ENCODE measurements at regions not wholly inside any gene's neighbourhood (a gene's known extent, or its start where the extent isn't known, plus 50 kb on each side); places are given as distances from the start of the nearest gene placed in this dataset.

DNA sequence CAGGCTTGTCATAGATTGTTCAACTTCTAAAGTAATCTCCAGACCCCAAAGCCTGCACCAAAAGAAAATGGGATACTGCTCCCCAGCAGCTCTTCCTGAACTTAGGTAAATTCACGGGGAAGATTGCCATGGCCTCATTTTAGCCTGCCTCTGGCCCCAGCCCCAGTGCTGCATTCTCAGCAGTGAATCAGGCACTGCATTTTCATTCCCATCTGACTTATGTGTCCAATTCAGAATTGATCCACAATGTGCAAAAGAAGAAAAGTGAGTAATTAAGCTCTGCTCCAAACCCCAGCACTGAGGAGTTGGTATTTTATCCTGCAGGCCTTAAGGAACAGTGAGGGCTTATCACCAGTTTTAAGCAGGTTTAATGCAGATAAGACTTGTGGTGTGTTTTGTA lies 176.4 kb downstream of the KCTD12 start:
- CTCF ChIA-PET = no interaction called here
- no peak overlapping the region for H3K4me3 ChIP-seq (ENCODE audit: low read depth, low read length)
- POLR2A ChIA-PET = no interaction called here
- no peak for TF ChIP-seq CTCF (IDR thresholded peaks at IDR 0.05; ENCODE audit: insufficient read depth, low read length, missing control alignments)
- DNase-seq (ENCODE audit: low read depth, low spot score) = no peak

DNA sequence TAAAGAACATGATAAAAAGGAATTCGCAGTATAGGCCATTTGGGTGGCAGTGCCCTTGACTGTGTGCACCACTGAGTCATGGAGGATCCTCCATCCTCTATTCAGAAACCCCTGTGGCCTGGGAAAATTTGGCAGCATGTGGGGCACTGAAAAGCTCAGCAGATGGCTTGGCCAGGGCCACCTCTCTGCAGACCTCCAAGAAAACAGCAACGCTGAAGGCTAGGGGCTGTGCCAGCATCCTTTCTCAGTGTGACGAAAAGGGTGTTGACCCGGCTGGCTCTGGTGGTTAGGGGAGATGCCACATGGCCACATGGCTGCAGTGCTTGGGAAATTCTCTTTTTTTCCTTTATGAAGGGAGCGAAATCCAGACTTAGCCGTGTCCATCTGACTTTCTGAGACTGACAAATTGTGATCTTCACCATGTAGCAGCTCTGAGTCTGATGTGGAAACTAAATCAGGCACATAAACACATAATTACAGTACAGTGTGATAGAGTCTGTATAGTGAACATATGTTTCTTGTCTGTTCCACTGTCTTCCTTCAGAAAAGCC lies 178.0 kb downstream of the KCTD12 start:
- ChIA-PET CTCF (no interaction called here), POLR2A (no interaction called here)
- no peak for TF ChIP-seq CTCF (IDR thresholded peaks at IDR 0.05; ENCODE audit: insufficient read depth, low read length, missing control alignments)
- DNase-seq (ENCODE audit: low read depth, low spot score) = no peak
- no peak overlapping the region for H3K4me3 ChIP-seq (ENCODE audit: low read depth, low read length)

DNA sequence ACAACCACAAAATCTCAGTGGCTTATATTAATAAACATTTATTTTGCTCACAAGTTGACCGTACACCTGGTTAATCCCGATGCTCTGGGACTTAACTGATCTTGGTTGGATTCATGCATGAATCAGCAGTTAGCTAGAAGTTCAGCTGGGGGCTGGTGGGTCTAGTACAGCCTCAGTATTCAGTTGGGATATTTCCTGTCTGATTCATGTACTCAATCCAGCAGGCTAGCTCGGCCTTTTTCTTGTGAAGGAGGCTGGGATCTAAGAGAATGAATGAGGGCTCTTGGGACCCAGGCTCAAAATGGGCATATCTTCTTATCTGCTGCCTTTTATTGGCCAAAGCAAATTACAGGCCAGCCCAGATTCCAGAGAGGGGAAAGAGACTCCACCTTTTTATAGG lies 178.8 kb downstream of the KCTD12 start:
- CTCF ChIA-PET = no interaction called here
- no peak for TF ChIP-seq CTCF (IDR thresholded peaks at IDR 0.05; ENCODE audit: insufficient read depth, low read length, missing control alignments)
- POLR2A ChIA-PET = no interaction called here
- H3K4me3 ChIP-seq (ENCODE audit: low read depth, low read length) = no peak overlapping the region
- no peak for DNase-seq (ENCODE audit: low read depth, low spot score)

- DNase-seq (ENCODE audit: low read depth, low spot score) = no peak
- ChIA-PET CTCF (no interaction called here), POLR2A (no interaction called here)
- no peak overlapping the region for H3K4me3 ChIP-seq (ENCODE audit: low read depth, low read length)
- TF ChIP-seq CTCF (IDR thresholded peaks at IDR 0.05; ENCODE audit: insufficient read depth, low read length, missing control alignments) = no peak
These were observed 182.4 kb downstream of the KCTD12 start for GRCh38 chr13:76703621-76704288.

DNA sequence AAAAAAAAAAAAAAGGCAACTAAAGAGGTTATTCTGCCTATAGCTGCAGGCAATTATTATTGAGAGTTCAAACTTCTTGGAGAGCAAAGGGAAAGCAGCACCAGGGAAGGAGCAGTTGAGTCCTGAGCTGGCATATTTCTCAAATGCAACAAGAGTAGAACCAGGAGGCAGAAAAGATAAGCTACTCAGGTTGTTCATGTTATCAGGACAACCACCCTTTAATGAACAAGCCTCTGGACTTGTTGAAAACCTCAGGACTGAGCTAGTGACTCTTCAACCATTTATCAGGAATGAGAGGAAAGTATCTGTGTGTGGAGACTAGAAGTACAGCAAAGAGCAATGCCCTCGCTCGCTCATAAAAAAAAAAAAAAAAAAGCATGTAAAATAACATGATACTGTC lies 183.0 kb downstream of the KCTD12 start:
- no peak for TF ChIP-seq CTCF (IDR thresholded peaks at IDR 0.05; ENCODE audit: insufficient read depth, low read length, missing control alignments)
- H3K4me3 ChIP-seq (ENCODE audit: low read depth, low read length) = no peak overlapping the region
- CTCF ChIA-PET = no interaction called here
- POLR2A ChIA-PET = no interaction called here
- no peak for DNase-seq (ENCODE audit: low read depth, low spot score)

- ChIA-PET CTCF (no interaction called here), POLR2A (no interaction called here)
- TF ChIP-seq CTCF (IDR thresholded peaks at IDR 0.05; ENCODE audit: insufficient read depth, low read length, missing control alignments) = no peak
- DNase-seq (ENCODE audit: low read depth, low spot score) = no peak
- no peak overlapping the region for H3K4me3 ChIP-seq (ENCODE audit: low read depth, low read length)
These were observed 188.9 kb downstream of the KCTD12 start for GRCh38 chr13:76697288-76697687.

Data from AG04449 (cell line).